ENCODE measurements at regions not wholly inside any gene's neighbourhood (a gene's known extent, or its start where the extent isn't known, plus 50 kb on each side); places are given as distances from the start of the nearest gene placed in this dataset.

DNA sequence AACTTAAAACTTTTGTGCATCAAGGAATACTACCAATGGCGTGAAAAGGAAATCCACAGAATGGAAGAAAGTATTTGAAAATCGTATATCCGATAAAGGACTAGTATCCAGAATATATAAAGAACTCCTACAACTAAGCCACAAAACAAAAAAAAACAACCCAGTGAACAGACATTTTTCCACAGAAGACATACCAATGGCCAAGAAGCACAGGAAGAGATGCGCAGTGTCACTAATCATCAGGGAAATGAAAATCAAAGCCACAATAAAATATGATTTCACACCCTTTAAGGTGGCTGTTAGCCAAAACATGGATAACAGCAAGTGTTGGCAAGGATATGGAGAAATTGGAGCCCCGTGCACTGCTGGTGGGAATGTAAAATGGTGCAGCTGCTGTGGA lies 203.3 kb downstream of the SEC14L1 start:
- Histone ChIP-seq H3K4me3 (ENCODE audit: insufficient read depth, low read length) (no peak overlapping the region), H3K4me2 (ENCODE audit: insufficient read depth, low read length) (no peak overlapping the region)

DNA sequence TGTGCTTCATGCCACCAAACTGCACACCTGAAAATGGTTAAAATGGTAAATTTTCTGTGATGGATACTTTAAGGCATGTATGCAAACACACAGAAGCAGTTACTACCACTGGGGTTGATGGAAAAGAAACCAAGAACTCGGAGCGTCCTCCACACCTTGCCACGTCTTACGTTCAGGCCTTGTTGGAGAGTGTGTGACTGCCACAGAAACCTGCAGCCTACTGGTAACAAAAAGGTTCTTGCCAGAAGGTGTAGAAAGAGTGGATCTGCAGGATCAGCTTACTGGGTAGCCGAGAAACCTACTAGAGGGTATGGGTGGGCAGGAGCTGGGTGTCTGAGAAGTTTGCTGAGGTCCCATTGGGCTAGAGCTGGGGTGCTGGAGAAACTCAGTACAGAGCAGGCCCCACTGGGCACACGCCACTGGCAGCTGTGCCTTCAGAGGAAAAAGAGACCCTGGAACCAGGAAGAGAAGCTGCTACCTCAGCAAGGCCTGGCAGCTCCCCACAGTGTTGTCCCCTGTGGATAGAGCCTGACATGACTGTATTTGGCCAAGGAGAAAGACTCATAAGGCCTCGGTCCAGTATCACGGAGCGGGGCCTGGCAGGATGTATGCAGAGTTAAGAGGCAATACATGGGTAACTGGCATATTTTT lies 204.6 kb downstream of the SEC14L1 start:
- no peak overlapping the region for H3K27ac ChIP-seq (ENCODE audit: low read depth, low read length)
- H4K20me1 ChIP-seq (ENCODE audit: insufficient read depth, low read length) = peaks cover 62% of the 10 kb centered on the region
- no peaks in the 10 kb centered on the region for H3K27me3 ChIP-seq (ENCODE audit: insufficient read depth, low read length)

More for the DNA sequence above, 203.3 kb downstream of the SEC14L1 start:
- peak; percentile 8 for DNase-seq (ENCODE audit: insufficient read length, low spot score, missing footprints)
- Histone ChIP-seq H3K27ac (ENCODE audit: low read depth, low read length) (no peak overlapping the region), H3K36me3 (ENCODE audit: insufficient read depth, low read length) (peaks cover 10% of the 10 kb centered on the region), H3K9me3 (ENCODE audit: low read depth, low read length) (no peaks in the 10 kb centered on the region), H4K20me1 (ENCODE audit: insufficient read depth, low read length) (peaks cover 55% of the 10 kb centered on the region), H3K4me1 (ENCODE audit: insufficient read depth, low read length) (peaks cover 17% of the 10 kb centered on the region), H3K27me3 (ENCODE audit: insufficient read depth, low read length) (no peaks in the 10 kb centered on the region), H3K79me2 (ENCODE audit: insufficient read depth, low read length) (peaks cover 91% of the 10 kb centered on the region), H2AFZ (ENCODE audit: low read length) (no peak overlapping the region)
- TF ChIP-seq, protein P1, sequence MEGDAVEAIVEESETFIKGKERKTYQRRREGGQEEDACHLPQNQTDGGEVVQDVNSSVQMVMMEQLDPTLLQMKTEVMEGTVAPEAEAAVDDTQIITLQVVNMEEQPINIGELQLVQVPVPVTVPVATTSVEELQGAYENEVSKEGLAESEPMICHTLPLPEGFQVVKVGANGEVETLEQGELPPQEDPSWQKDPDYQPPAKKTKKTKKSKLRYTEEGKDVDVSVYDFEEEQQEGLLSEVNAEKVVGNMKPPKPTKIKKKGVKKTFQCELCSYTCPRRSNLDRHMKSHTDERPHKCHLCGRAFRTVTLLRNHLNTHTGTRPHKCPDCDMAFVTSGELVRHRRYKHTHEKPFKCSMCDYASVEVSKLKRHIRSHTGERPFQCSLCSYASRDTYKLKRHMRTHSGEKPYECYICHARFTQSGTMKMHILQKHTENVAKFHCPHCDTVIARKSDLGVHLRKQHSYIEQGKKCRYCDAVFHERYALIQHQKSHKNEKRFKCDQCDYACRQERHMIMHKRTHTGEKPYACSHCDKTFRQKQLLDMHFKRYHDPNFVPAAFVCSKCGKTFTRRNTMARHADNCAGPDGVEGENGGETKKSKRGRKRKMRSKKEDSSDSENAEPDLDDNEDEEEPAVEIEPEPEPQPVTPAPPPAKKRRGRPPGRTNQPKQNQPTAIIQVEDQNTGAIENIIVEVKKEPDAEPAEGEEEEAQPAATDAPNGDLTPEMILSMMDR (IDR thresholded peaks at IDR 0.05; ENCODE audit: extremely low read depth, low read depth, low read length) = no peak

DNA sequence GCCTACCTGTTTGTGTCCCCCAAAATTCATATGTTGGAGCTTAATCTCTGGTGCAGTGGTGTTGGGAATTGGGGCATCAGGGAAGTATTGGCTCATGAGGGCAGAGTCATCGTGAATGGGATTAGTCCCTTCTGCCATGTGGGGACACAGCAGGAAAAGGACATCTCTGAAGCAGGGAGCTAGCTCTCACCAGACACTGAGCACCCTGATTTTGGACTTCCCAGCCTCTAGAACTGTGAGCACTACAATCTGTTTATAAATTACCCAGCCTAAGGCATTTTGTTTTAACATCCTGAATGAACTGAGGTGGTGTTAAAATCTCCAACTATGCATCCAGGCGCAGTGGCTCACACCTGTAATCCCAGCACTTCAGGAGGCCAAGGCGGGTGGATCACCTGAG lies 206.0 kb downstream of the SEC14L1 start:
- TF ChIP-seq, protein P1 (IDR thresholded peaks at IDR 0.05; ENCODE audit: extremely low read depth, low read depth, low read length) = no peak
- H3K4me3 ChIP-seq (ENCODE audit: insufficient read depth, low read length) = no peak overlapping the region
- peaks cover 94% of the 10 kb centered on the region for H3K79me2 ChIP-seq (ENCODE audit: insufficient read depth, low read length)
- H4K20me1 ChIP-seq (ENCODE audit: insufficient read depth, low read length) = peaks cover 69% of the 10 kb centered on the region
- H2AFZ ChIP-seq (ENCODE audit: low read length) = no peak overlapping the region
- peaks cover 6% of the 10 kb centered on the region for H3K36me3 ChIP-seq (ENCODE audit: insufficient read depth, low read length)
- no peak overlapping the region for H3K27ac ChIP-seq (ENCODE audit: low read depth, low read length)
- H3K4me2 ChIP-seq (ENCODE audit: insufficient read depth, low read length) = no peak overlapping the region
- peak; percentile 34 for DNase-seq (ENCODE audit: insufficient read length, low spot score, missing footprints)
- peaks cover 25% of the 10 kb centered on the region for H3K4me1 ChIP-seq (ENCODE audit: insufficient read depth, low read length)
- no peaks in the 10 kb centered on the region for H3K27me3 ChIP-seq (ENCODE audit: insufficient read depth, low read length)
- H3K9me3 ChIP-seq (ENCODE audit: low read depth, low read length) = no peaks in the 10 kb centered on the region

More for the DNA sequence above, 204.6 kb downstream of the SEC14L1 start:
- no peak overlapping the region for H2AFZ ChIP-seq (ENCODE audit: low read length)
- H3K4me1 ChIP-seq (ENCODE audit: insufficient read depth, low read length) = peaks cover 20% of the 10 kb centered on the region
- no peak overlapping the region for H3K4me2 ChIP-seq (ENCODE audit: insufficient read depth, low read length)
- peaks cover 9% of the 10 kb centered on the region for H3K36me3 ChIP-seq (ENCODE audit: insufficient read depth, low read length)
- H3K4me3 ChIP-seq (ENCODE audit: insufficient read depth, low read length) = no peak overlapping the region
- no peaks in the 10 kb centered on the region for H3K9me3 ChIP-seq (ENCODE audit: low read depth, low read length)
- DNase-seq (ENCODE audit: insufficient read length, low spot score, missing footprints) = peak; percentile 29
- TF ChIP-seq, protein P1 (IDR thresholded peaks at IDR 0.05; ENCODE audit: extremely low read depth, low read depth, low read length) = no peak
- H3K79me2 ChIP-seq (ENCODE audit: insufficient read depth, low read length) = peaks cover 91% of the 10 kb centered on the region

DNA sequence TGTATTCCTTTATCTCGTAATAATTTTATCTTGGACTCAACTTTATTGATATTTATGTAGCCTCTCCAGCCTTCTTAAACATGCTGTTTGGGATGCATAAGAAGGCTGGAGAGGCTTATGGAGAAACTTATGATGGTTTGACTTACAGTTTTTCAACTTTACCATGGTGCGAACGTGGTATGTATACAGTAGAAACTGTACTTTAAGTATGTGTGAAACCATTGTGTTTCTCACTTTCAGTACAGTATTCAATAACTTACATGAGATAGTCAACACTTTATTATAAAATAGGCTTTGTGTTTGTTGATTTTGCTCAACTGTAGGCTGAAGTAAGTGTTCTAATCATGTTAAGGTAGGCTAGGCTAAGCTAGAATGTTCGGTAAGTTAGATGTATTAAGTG lies 206.8 kb downstream of the SEC14L1 start:
- Histone ChIP-seq H3K4me1 (ENCODE audit: insufficient read depth, low read length) (peaks cover 18% of the 10 kb centered on the region), H3K4me2 (ENCODE audit: insufficient read depth, low read length) (no peak overlapping the region), H3K9me3 (ENCODE audit: low read depth, low read length) (no peaks in the 10 kb centered on the region), H3K79me2 (ENCODE audit: insufficient read depth, low read length) (peaks cover 94% of the 10 kb centered on the region), H3K27me3 (ENCODE audit: insufficient read depth, low read length) (no peaks in the 10 kb centered on the region), H4K20me1 (ENCODE audit: insufficient read depth, low read length) (peaks cover 66% of the 10 kb centered on the region), H3K36me3 (ENCODE audit: insufficient read depth, low read length) (peaks cover 3% of the 10 kb centered on the region), H2AFZ (ENCODE audit: low read length) (no peak overlapping the region), H3K4me3 (ENCODE audit: insufficient read depth, low read length) (no peak overlapping the region), H3K27ac (ENCODE audit: low read depth, low read length) (no peak overlapping the region)
- TF ChIP-seq, protein P1 (IDR thresholded peaks at IDR 0.05; ENCODE audit: extremely low read depth, low read depth, low read length) = no peak
- DNase-seq (ENCODE audit: insufficient read length, low spot score, missing footprints) = peak; percentile 65
